ENCODE measurements at regions not wholly inside any gene's neighbourhood (a gene's known extent, or its start where the extent isn't known, plus 50 kb on each side); places are given as distances from the start of the nearest gene placed in this dataset.

DNA sequence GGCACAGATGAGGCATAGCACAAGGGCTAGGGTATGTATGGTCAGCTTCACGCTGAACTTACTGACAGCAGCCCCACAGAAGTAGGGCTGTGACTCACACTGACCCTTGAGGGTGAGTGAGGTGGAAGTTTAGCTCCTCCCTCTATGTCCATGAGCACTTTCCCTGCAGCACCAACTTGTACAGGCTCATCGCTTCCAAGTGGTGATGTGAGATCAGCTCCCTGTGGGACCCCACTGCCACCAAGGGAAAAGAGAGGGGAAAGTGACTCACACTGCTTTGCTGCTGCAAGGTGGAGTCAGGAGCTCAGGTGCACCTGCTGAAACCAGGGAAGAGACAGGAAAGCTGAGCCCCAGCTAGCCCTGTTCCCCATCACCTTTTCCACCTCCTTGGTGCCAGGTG, 91.5 kb downstream of the TEX51 start:
- intact Hi-C loops (cut with micrococcal nuclease) = no loop called here

DNA sequence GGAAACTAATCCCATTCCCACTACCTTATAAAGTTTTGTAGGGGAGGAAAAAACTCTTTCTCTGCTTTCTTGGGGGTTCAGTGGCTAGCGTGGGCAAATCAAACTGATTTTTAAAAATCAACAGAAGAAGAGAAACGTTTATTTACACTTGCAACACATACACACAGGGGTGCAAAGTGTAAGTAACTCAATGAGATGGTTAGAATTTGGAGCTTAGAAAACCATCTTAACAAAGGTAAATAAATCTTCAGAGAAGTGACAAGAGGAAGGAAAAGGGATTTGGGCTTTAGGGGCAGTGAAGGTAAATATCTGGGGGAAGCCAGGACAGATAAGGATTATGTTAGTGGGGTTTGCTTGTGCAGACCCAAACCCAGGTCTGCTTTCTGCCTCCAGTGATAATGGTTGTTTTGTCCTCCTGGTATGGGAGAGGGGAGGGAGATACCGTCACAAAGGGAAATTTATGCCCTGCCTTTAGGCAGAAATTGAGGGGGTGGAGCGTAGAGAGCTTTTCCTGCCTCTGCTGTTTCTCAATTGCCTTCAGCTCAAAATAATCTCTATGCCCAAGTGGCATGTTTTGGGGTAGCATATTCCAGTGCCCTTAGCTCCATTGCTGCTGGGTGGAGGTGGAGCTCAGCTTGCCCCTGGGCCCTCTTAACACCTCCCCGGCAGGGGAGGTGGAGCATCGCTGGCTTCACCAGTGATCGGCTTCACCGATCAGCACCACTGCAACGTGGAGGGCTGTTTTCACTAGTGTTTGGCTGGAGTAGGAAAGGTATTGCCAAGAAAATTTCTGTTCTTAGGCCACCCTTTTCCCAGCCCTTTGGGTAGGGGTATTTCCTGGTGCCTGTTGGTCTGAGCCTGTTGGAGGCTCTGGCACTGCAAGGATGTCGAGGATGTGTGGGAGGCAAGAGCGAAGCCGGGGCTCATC, 92.2 kb downstream of the TEX51 start:
- intact Hi-C loops (cut with micrococcal nuclease) = no loop called here

DNA sequence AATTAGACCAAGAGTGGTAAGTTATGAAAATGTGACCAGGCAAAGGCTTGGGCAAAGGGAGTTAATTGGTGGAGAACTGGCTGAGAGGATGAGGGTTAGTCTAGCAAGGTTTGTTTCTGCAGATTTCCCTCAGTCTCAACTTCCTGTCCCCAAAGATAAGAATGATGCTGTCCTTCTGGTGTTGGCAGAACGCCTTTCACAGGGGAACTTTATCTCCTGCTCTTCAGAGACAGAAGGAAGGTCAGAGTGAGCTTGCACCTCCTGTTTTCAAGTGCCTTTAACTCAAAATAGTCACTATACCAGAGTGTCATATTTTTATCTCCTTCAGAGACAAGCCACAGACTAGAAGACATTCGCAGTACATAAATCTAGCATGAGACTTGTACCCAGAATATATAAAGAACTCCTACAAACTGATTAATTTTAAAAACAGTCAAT, 95.7 kb downstream of the TEX51 start:
- intact Hi-C loops (cut with micrococcal nuclease) = no loop called here

DNA sequence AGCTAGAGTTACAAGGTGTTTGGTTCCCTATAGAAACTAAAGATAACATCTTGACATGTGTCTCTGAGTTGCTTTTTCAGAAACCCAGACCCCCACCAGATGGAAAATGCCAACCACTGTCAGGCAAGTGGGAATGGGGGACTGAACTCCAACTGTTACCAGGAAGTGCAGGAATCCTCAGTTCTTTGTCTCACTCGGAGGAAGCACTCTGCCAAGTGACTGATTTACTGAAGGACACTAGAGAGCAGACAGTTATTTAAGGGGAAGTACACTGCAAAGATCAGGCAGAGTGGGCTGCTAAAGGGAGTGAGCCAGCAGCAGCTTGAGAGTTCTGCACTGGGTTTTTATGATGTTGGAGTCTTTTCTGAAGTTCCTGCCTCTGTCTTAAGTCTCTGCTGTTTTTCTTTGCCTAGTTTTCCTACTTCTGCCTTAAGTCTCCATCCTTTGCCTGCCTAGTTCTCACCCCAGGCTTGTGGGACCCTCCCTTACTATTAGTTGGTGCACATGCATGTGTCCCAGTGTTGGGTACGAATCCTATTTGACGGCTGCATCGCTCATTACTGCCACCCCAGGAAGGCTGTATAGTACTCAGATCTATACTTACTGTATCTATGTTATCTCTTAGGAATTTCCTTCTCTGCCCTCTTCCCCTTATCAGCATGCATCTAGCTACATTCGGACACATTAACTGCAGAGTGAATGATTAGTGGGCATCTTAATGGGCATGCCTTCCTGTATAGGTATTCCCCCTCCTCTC, 97.1 kb downstream of the TEX51 start:
- intact Hi-C loops (cut with micrococcal nuclease) = no loop called here

DNA sequence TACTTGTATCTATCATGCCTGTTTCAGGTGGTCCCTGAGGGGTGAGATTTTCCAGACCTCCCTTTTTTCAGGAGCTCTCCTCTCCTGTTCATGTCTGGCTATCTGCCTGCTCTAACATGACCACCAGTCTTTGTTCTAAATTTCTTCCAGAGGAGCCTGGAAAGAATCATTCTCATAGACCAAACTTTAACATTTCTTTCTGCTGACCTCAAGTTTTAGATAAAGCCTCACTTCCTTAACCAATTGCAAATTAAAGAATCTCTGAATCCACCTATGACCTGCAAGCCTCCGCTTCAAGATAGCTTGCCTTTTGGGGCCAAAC, 97.6 kb downstream of the TEX51 start:
- intact Hi-C loops (cut with micrococcal nuclease) = no loop called here

All from T-helper 1 cell treated with Interleukin-12 subunit alpha and Interleukin-12 subunit beta and Interleukin-4 antibody, amounts not matched to agents 30 ng/mL and 1 ng/mL, for 36 hours (primary cell).